ENCODE measurements at regions not wholly inside any gene's neighbourhood (a gene's known extent, or its start where the extent isn't known, plus 50 kb on each side); places are given as distances from the start of the nearest gene placed in this dataset.

DNA sequence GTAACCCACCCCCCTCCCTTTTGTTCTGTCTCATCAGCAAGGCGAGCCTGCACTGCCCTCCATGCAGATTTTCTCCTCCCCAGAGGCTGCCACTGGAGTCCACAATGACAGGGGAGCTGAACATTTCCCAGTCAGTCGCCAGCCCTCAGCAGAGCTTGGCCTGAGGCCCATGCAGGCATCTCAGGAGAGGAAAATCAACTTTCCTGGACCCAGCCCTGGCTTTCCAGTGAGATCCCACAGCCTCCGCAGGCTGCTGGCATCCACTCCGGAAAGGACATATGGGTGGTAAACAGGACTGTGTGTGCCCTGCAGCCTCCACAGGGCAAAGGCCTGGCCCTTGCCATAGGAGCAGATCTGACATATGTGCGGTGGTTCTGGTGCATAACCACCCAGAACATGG is 253.8 kb downstream of the TNS1 start:
- Histone ChIP-seq H4K20me1 (ENCODE audit: insufficient read depth, low read length) (no peaks in the 10 kb centered on the region; the same call in 1 of the 2 replicates), H3K9ac (ENCODE audit: insufficient read depth, low read depth, low read length) (no peak overlapping the region), H3K4me1 (ENCODE audit: insufficient read depth, low read length) (no peaks in the 10 kb centered on the region), H3K27ac (ENCODE audit: extremely low read length, insufficient read depth, low read length) (no peak overlapping the region), H3K79me2 (ENCODE audit: insufficient read depth, low read length) (no peaks in the 10 kb centered on the region), H3K4me3 (replicated peaks in 1 of 3; ENCODE audit: insufficient read depth in 1 of 3, low read depth in 2 of 3, low read length in 3 of 3) (no peak overlapping the region), H3K4me2 (ENCODE audit: low read depth, low read length) (no peak overlapping the region), H3K27me3 (ENCODE audit: control insufficient read depth in 1 of 2, insufficient read depth in 2 of 2, low read length in 2 of 2) (peaks cover 1 to 26% of the 10 kb centered on the region in 2 experiments; a peak in 2 of 5 replicates), H3K36me3 (replicated peaks in 1 of 2; ENCODE audit: control insufficient read depth in 1 of 2, insufficient read depth in 2 of 2, low read length in 2 of 2) (no peaks in the 10 kb centered on the region), H2AFZ (ENCODE audit: low read length) (no peak overlapping the region), H3K9me3 (ENCODE audit: low read length) (no peaks in the 10 kb centered on the region)
- intact Hi-C loops (cut with micrococcal nuclease; ENCODE audit: unreplicated experiment) (no loop called here), in situ Hi-C loops (cut with HindIII; ENCODE audit: extremely low pct_ligation_motif_present, low pct_unique_long_range_greater_than_20kb) (no loop called here)
- TF ChIP-seq ZSCAN22 (CRISPR knock-in tag; IDR thresholded peaks at IDR 0.05) (no peak), FOXC1 (CRISPR knock-in tag; IDR thresholded peaks at IDR 0.05; ENCODE audit: borderline replicate concordance) (no peak), FLYWCH1 (CRISPR knock-in tag; IDR thresholded peaks at IDR 0.05) (no peak), HOXA3 (CRISPR knock-in tag; IDR thresholded peaks at IDR 0.05) (no peak), ZNF207 (IDR thresholded peaks at IDR 0.05; ENCODE audit: borderline replicate concordance) (no peak), HHEX (CRISPR knock-in tag; IDR thresholded peaks at IDR 0.05) (no peak), SNAPC2 (CRISPR knock-in tag; IDR thresholded peaks at IDR 0.05) (no peak), ZFP41 (CRISPR knock-in tag; IDR thresholded peaks at IDR 0.05; ENCODE audit: borderline replicate concordance) (no peak), ATF7 (IDR thresholded peaks at IDR 0.05) (no peak), ATF7 (CRISPR knock-in tag; IDR thresholded peaks at IDR 0.05) (no peak), MATR3 (CRISPR knock-in tag; IDR thresholded peaks at IDR 0.05) (no peak)
- TF ChIP-seq, protein P1, sequence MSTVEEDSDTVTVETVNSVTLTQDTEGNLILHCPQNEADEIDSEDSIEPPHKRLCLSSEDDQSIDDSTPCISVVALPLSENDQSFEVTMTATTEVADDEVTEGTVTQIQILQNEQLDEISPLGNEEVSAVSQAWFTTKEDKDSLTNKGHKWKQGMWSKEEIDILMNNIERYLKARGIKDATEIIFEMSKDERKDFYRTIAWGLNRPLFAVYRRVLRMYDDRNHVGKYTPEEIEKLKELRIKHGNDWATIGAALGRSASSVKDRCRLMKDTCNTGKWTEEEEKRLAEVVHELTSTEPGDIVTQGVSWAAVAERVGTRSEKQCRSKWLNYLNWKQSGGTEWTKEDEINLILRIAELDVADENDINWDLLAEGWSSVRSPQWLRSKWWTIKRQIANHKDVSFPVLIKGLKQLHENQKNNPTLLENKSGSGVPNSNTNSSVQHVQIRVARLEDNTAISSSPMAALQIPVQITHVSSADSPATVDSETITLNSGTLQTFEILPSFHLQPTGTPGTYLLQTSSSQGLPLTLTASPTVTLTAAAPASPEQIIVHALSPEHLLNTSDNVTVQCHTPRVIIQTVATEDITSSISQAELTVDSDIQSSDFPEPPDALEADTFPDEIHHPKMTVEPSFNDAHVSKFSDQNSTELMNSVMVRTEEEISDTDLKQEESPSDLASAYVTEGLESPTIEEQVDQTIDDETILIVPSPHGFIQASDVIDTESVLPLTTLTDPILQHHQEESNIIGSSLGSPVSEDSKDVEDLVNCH (CRISPR knock-in tag; IDR thresholded peaks at IDR 0.05), result no peak
- TF ChIP-seq, protein P2, sequence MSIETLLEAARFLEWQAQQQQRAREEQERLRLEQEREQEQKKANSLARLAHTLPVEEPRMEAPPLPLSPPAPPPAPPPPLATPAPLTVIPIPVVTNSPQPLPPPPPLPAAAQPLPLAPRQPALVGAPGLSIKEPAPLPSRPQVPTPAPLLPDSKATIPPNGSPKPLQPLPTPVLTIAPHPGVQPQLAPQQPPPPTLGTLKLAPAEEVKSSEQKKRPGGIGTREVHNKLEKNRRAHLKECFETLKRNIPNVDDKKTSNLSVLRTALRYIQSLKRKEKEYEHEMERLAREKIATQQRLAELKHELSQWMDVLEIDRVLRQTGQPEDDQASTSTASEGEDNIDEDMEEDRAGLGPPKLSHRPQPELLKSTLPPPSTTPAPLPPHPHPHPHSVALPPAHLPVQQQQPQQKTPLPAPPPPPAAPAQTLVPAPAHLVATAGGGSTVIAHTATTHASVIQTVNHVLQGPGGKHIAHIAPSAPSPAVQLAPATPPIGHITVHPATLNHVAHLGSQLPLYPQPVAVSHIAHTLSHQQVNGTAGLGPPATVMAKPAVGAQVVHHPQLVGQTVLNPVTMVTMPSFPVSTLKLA (IDR thresholded peaks at IDR 0.05), result no peak
- TF ChIP-seq, protein P3, sequence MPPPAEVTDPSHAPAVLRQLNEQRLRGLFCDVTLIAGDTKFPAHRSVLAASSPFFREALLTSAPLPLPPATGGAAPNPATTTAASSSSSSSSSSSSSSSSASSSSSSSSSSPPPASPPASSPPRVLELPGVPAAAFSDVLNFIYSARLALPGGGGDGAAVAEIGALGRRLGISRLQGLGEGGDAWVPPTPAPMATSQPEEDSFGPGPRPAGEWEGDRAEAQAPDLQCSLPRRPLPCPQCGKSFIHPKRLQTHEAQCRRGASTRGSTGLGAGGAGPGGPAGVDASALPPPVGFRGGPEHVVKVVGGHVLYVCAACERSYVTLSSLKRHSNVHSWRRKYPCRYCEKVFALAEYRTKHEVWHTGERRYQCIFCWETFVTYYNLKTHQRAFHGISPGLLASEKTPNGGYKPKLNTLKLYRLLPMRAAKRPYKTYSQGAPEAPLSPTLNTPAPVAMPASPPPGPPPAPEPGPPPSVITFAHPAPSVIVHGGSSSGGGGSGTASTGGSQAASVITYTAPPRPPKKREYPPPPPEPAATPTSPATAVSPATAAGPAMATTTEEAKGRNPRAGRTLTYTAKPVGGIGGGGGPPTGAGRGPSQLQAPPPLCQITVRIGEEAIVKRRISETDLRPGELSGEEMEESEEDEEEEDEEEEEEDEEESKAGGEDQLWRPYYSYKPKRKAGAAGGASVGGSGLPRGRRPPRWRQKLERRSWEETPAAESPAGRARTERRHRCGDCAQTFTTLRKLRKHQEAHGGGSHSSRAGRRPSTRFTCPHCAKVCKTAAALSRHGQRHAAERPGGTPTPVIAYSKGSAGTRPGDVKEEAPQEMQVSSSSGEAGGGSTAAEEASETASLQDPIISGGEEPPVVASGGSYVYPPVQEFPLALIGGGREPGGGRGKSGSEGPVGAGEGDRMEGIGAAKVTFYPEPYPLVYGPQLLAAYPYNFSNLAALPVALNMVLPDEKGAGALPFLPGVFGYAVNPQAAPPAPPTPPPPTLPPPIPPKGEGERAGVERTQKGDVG (CRISPR knock-in tag; IDR thresholded peaks at IDR 0.05; ENCODE audit: borderline replicate concordance), result no peak
- no TSS peak for BruUV-seq (replicated peaks)
- ChIA-PET CTCF (ENCODE audit: low intra/inter-chr PET ratio, low total read pairs) (no interaction called here), POLR2A (no interaction called here)
- ATAC-seq (no peak), DNase-seq (ENCODE audit: low spot score) (no peak), FAIRE-seq (no peak)
- whole genome bisulfite sequencing (ENCODE audit: low lambda C conversion rate), result 9% methylated on average over 2 of the region's 5 CpGs
